CD4-positive, CD25-positive, alpha-beta regulatory T cell (primary cell): ENCODE measurements at regions not wholly inside any gene's neighbourhood (a gene's known extent, or its start where the extent isn't known, plus 50 kb on each side); places are given as distances from the start of the nearest gene placed in this dataset.

Experiments
- ATAC-seq, 2 donors: fragments of 150-1000 bp; cut with Tn5 transposase; one replicate each; pipeline ENCODE4 v1.10.0; 2021; ENCODE audit warnings: low read depth in 2 of 2, moderate number of reproducible peaks in 2 of 2, moderate library complexity in 1 of 2
- DNase-seq, 3 donors: peaks; one replicate each; pipeline versions ENCODE4 v3.0.0 to v3.0.0-alpha.2; 2012 to 2022; ENCODE audit warnings: mixed read lengths in 1 of 3
- H3K27ac ChIP-seq: one replicate; pipeline ENCODE4 v1.7.0; 2013; ENCODE audit warnings: mild to moderate bottlenecking, low read length; ENCODE audit not compliant: insufficient read depth, poor library complexity, severe bottlenecking
- H3K27me3 ChIP-seq: one replicate; pipeline ENCODE4 v1.7.0; 2013; ENCODE audit warnings: low read length; ENCODE audit not compliant: control insufficient read depth, insufficient read depth
- H3K36me3 ChIP-seq: one replicate; pipeline ENCODE4 v1.7.0; 2013; ENCODE audit warnings: mild to moderate bottlenecking, low read length, moderate library complexity; ENCODE audit not compliant: control insufficient read depth, insufficient read depth
- H3K4me1 ChIP-seq: 2 replicates; pipeline ENCODE4 v1.7.0; 2013; ENCODE audit warnings: mild to moderate bottlenecking, low read length; ENCODE audit not compliant: insufficient read depth, control insufficient read depth, poor library complexity, severe bottlenecking
- H3K4me3 ChIP-seq: one replicate; pipeline ENCODE4 v1.7.0; 2013; ENCODE audit warnings: low read depth, mild to moderate bottlenecking, low read length, moderate library complexity
- H3K9me3 ChIP-seq, 2 experiments: 1 replicate in 1 of 2; 2 replicates in 1 of 2; pipeline ENCODE4 v1.7.0; 2013; ENCODE audit warnings: low read length in 2 of 2, mild to moderate bottlenecking in 1 of 2, moderate library complexity in 1 of 2; ENCODE audit not compliant: control insufficient read depth in 2 of 2
- H3K27ac Mint-ChIP-seq, 3 donors: one replicate each; pipeline ENCODE4 v1.8.0; 2020 to 2022; ENCODE audit warnings: mild to moderate bottlenecking in 3 of 3, mixed read lengths in 3 of 3, moderate library complexity in 2 of 3
- H3K27me3 Mint-ChIP-seq: one replicate; pipeline ENCODE4 v1.8.0; 2022; ENCODE audit warnings: mild to moderate bottlenecking, mixed read lengths
- H3K36me3 Mint-ChIP-seq: one replicate; pipeline ENCODE4 v1.8.0; 2020; ENCODE audit warnings: mixed read lengths
- H3K4me1 Mint-ChIP-seq, 4 donors: one replicate each; pipeline ENCODE4 v1.8.0; 2020 to 2022; ENCODE audit warnings: mixed read lengths in 4 of 4, mild to moderate bottlenecking in 1 of 4
- H3K4me3 Mint-ChIP-seq, 4 donors: one replicate each; pipeline ENCODE4 v1.8.0; 2020 to 2022; ENCODE audit warnings: mild to moderate bottlenecking in 4 of 4, mixed read lengths in 4 of 4, moderate library complexity in 3 of 4
- H3K9me3 Mint-ChIP-seq, 7 donors: one replicate each; pipeline ENCODE4 v1.8.0; 2020 to 2022; ENCODE audit warnings: mixed read lengths in 7 of 7, mild to moderate bottlenecking in 3 of 7, moderate library complexity in 2 of 7

- Mint-ChIP-seq H3K9me3 (peaks cover 0 to 2% (median 0%) of the 10 kb centered on the region in 7 donors), H3K27me3 (no peaks in the 10 kb centered on the region), H3K27ac (no peak overlapping the region), H3K4me1 (peaks cover 0 to 4% (median 0%) of the 10 kb centered on the region in 4 donors), H3K4me3 (no peak overlapping the region), H3K36me3 (no peaks in the 10 kb centered on the region)
- Histone ChIP-seq H3K4me3 (no peak overlapping the region), H3K9me3 (no peaks in the 10 kb centered on the region), H3K27me3 (no peaks in the 10 kb centered on the region), H3K36me3 (no peaks in the 10 kb centered on the region), H3K4me1 (no peaks in the 10 kb centered on the region), H3K27ac (no peak overlapping the region)
- no peak for DNase-seq
- ATAC-seq = no peak
Observed at GRCh38 chr10:21011433-21012018, 114.4 kb upstream of the NEBL start.

DNA sequence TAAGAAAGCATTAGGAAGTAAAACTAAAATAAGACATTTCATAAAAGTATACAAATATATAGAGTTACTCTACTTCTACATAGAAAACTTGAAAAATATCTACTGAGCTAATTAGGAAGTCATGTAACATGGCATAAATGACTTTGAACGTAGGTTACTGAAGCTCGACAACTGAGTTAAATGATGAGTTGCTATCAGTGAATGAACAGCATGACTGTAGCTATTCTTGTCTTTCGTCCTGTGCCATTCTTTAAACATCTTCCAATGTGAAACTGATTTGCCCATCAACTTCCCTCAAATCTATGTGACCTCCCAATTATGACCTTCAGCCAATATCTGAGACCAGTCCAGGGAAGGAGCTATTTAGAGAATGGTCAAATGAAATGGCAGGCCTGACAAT is 113.5 kb upstream of the NEBL start:
- no peak overlapping the region for H3K4me3 Mint-ChIP-seq
- no peaks in the 10 kb centered on the region for H3K27me3 Mint-ChIP-seq
- no peak overlapping the region for H3K27ac Mint-ChIP-seq
- H3K4me1 Mint-ChIP-seq = no peaks in the 10 kb centered on the region
- H3K27me3 ChIP-seq = no peaks in the 10 kb centered on the region
- ATAC-seq (no peak), DNase-seq (no peak)
- no peaks in the 10 kb centered on the region for H3K9me3 ChIP-seq
- H3K36me3 Mint-ChIP-seq = no peaks in the 10 kb centered on the region
- H3K36me3 ChIP-seq = no peaks in the 10 kb centered on the region
- no peaks in the 10 kb centered on the region for H3K4me1 ChIP-seq
- H3K4me3 ChIP-seq = no peak overlapping the region
- H3K27ac ChIP-seq = no peak overlapping the region
- peaks cover 0 to 2% (median 0%) of the 10 kb centered on the region in 7 donors for H3K9me3 Mint-ChIP-seq

DNA sequence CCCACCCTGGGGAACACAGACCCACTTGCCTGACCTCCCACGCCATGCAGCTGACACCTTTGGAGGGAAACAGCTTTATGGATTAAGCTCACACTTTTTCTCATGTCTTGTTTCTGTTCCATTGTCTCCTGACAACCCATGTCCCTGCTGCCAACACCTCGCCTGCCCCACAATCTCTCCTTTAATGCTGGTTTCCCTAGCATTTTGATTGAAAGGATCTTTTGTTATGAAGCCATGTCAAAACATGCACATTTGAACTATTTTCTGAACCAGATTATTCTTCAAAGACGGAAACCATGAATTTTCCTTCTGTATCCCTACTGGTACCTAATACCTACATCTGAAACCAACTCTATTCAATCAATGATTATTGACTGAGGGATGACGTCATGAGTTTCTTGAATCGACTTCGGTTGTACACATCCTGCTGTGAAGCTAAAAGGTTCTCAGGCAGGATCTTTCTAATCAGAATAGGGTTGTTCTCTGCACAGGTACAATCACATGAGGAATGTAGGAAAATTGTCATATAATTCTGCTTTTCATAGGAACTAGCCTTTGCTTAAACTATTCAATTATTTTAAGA is 106.2 kb upstream of the NEBL start:
- no peaks in the 10 kb centered on the region for H3K36me3 ChIP-seq
- Mint-ChIP-seq H3K27me3 (no peaks in the 10 kb centered on the region), H3K4me3 (no peak overlapping the region), H3K27ac (no peak overlapping the region), H3K9me3 (peaks cover 0 to 1% (median 0%) of the 10 kb centered on the region in 7 donors), H3K4me1 (peaks cover 0 to 15% (median 2%) of the 10 kb centered on the region in 4 donors), H3K36me3 (no peaks in the 10 kb centered on the region)
- no peak overlapping the region for H3K4me3 ChIP-seq
- H3K27ac ChIP-seq = no peak overlapping the region
- DNase-seq (no peak), ATAC-seq (no peak)
- H3K4me1 ChIP-seq = no peaks in the 10 kb centered on the region
- H3K27me3 ChIP-seq = no peaks in the 10 kb centered on the region
- no peaks in the 10 kb centered on the region for H3K9me3 ChIP-seq

DNA sequence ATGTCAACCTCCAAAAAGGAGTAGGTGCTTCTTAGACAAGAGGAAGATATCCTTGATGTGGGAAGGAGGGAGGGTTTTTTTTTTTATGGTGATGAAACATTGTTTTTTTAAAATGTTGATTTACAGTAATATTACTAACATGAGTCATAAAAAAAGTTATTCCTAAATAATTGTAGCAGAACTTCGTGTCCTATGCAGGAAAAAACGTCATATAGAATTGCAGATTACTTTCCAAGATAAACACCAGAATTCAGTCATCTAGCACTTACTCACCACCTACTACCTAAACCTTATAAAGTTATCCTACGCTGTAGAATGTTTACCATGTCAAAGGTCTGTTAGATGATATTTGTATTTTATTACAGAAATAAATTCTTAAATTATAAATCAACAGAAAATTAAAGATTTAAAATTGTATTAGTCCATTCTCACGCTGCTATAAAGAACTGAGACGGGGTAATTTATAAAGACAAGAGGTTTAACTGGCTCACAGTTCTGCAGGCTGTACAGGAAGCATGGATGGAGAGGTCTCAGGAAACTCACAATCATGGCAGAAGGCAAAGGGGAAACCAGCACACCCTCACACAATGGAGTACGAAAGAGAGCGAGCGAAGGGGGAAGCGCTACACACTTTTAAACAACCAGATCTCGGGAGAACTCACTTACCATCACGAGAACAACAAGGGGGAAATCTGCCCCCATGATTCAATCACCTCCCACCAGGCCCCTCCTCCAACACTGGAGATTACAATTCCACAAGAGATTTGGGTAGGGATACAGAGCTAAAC is 105.2 kb upstream of the NEBL start:
- DNase-seq (no peak), ATAC-seq (no peak)
- no peak overlapping the region for H3K27ac ChIP-seq
- H3K4me3 Mint-ChIP-seq = no peak overlapping the region
- peaks cover 0 to 1% (median 0%) of the 10 kb centered on the region in 7 donors for H3K9me3 Mint-ChIP-seq
- H3K4me1 Mint-ChIP-seq = peaks cover 0 to 15% (median 2%) of the 10 kb centered on the region in 4 donors
- H3K9me3 ChIP-seq = no peaks in the 10 kb centered on the region
- no peaks in the 10 kb centered on the region for H3K4me1 ChIP-seq
- H3K36me3 Mint-ChIP-seq = no peaks in the 10 kb centered on the region
- peak overlapping the region in 1 of 3 donors; percentile 82 for H3K27ac Mint-ChIP-seq
- H3K27me3 ChIP-seq = no peaks in the 10 kb centered on the region
- no peaks in the 10 kb centered on the region for H3K36me3 ChIP-seq
- H3K4me3 ChIP-seq = no peak overlapping the region
- H3K27me3 Mint-ChIP-seq = no peaks in the 10 kb centered on the region

- H3K36me3 Mint-ChIP-seq = no peaks in the 10 kb centered on the region
- no peak overlapping the region for H3K27ac Mint-ChIP-seq
- H3K27me3 Mint-ChIP-seq = no peaks in the 10 kb centered on the region
- Histone ChIP-seq H3K27ac (no peak overlapping the region), H3K36me3 (no peaks in the 10 kb centered on the region), H3K9me3 (no peaks in the 10 kb centered on the region), H3K27me3 (no peaks in the 10 kb centered on the region), H3K4me1 (no peaks in the 10 kb centered on the region), H3K4me3 (no peak overlapping the region)
- no peak for DNase-seq
- H3K4me3 Mint-ChIP-seq = no peak overlapping the region
- H3K4me1 Mint-ChIP-seq = peaks cover 0 to 15% (median 2%) of the 10 kb centered on the region in 4 donors
- no peak for ATAC-seq
- peaks cover 0 to 2% (median 0%) of the 10 kb centered on the region in 7 donors for H3K9me3 Mint-ChIP-seq
Observed at GRCh38 chr10:20999699-21000098, 102.6 kb upstream of the NEBL start.

DNA sequence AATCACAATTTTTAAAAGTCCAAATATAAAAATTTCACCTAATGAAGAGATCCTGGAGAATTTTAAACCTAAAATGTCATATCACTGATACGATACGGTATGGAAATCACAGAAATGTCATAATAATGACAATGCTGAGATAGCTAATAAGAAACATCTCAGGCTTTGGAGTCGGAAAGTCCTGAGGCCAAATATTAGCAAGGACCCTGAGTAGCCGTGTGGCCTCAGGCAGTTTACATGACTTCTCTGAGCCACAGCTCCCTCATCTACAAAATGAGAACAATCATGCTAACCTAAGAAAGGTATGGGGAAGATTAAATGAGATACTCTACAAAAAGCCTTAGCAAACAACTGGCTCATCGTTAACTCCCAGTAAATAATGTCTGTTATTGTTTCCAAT is 100.9 kb upstream of the NEBL start:
- Histone ChIP-seq H3K9me3 (no peaks in the 10 kb centered on the region), H3K27ac (no peak overlapping the region), H3K36me3 (no peaks in the 10 kb centered on the region), H3K4me1 (no peaks in the 10 kb centered on the region), H3K27me3 (no peaks in the 10 kb centered on the region), H3K4me3 (no peak overlapping the region)
- Mint-ChIP-seq H3K9me3 (peaks cover 0 to 2% (median 0%) of the 10 kb centered on the region in 7 donors), H3K36me3 (no peaks in the 10 kb centered on the region), H3K4me1 (peaks cover 0 to 15% (median 2%) of the 10 kb centered on the region in 4 donors), H3K27me3 (no peaks in the 10 kb centered on the region), H3K4me3 (no peak overlapping the region), H3K27ac (no peak overlapping the region)
- no peak for ATAC-seq
- DNase-seq = no peak

DNA sequence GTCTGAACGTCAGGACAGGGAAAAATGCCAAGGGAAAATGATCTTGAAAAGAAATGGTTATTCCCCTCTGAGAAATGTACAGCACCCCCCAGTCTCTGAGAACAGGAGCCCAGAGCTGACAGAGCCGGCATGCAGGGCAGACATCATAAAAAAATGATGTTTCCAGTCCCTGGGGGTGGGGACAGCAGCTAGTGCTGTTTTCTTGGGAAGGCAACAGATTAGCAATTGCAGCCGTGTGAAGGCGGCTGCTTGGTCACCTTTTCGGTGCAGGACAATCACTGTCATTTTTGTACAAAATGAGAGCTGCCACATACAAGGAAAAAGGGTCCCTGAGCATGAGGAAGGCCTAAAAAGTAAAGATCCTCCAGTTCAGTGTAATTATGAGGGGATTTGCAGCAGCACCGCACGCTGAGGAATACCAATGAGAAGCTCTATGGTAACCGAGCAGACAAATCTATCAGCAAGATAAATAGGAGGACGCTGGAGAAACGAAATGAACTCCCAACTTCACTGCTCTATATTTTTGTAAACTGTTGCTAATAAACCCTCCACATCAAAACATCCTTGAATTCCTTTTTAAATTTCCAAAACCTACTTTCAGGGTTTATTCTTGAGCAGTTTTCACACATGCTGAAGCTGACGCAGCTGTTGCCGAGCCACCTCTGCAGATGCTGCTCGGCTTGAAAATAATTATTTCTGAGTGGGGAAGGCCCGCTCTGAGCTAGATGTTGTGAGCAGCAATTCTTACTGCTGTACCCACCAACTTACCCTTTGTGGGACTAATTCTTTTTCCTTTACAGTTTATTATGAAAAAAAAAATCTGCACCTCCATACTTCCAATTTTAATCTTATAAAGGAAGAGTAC is 98.2 kb upstream of the NEBL start:
- no peaks in the 10 kb centered on the region for H3K9me3 ChIP-seq
- H3K4me3 ChIP-seq = no peak overlapping the region
- Mint-ChIP-seq H3K4me1 (no peaks in the 10 kb centered on the region), H3K27ac (no peak overlapping the region), H3K9me3 (peaks cover 0 to 4% (median 0%) of the 10 kb centered on the region in 7 donors), H3K27me3 (no peaks in the 10 kb centered on the region), H3K36me3 (no peaks in the 10 kb centered on the region), H3K4me3 (no peak overlapping the region)
- H3K27ac ChIP-seq = no peak overlapping the region
- ATAC-seq (no peak), DNase-seq (no peak)
- H3K36me3 ChIP-seq = no peaks in the 10 kb centered on the region
- no peaks in the 10 kb centered on the region for H3K27me3 ChIP-seq
- H3K4me1 ChIP-seq = no peaks in the 10 kb centered on the region
